ENCODE measurements at regions not wholly inside any gene's neighbourhood (a gene's known extent, or its start where the extent isn't known, plus 50 kb on each side); places are given as distances from the start of the nearest gene placed in this dataset.

- Histone ChIP-seq H3K27me3 (ENCODE audit: insufficient read depth in 3 of 3, low read length in 2 of 3) (no peaks in the 10 kb centered on the region), H3K9me3 (no peaks in the 10 kb centered on the region), H3K27ac (no peak overlapping the region), H3K36me3 (ENCODE audit: insufficient read depth in 1 of 2, low read depth in 1 of 2) (no peaks in the 10 kb centered on the region), H3K4me3 (no peak overlapping the region), H3K4me1 (no peaks in the 10 kb centered on the region)
- WGBS, 3 donors, result 69 to 74% (median 73%) methylated on average over 5 of the region's 5 CpGs
- ATAC-seq (no peak), DNase-seq (no peak)
- intact Hi-C loops (cut with DNase I), result no loop called here
- no peak for TF ChIP-seq CTCF (IDR thresholded peaks at IDR 0.05)
Observed at GRCh38 chr1:68801440-68801839, 304.6 kb upstream of the DEPDC1 start.

GRCh38 chr1:68805097-68805641, 308.3 kb upstream of the DEPDC1 start:
- H3K27me3 ChIP-seq (ENCODE audit: insufficient read depth in 3 of 3, low read length in 2 of 3), result no peaks in the 10 kb centered on the region
- H3K4me1 ChIP-seq, result no peaks in the 10 kb centered on the region
- no peak overlapping the region for H3K27ac ChIP-seq
- WGBS, 3 donors, result 78 to 86% (median 82%) methylated on average over 2 of the region's 2 CpGs
- H3K36me3 ChIP-seq (ENCODE audit: insufficient read depth in 1 of 2, low read depth in 1 of 2), result no peaks in the 10 kb centered on the region
- H3K4me3 ChIP-seq, result no peak overlapping the region
- DNase-seq (no peak), ATAC-seq (no peak)
- no peak for TF ChIP-seq CTCF (IDR thresholded peaks at IDR 0.05)
- intact Hi-C loops (cut with DNase I), result no loop called here
- no peaks in the 10 kb centered on the region for H3K9me3 ChIP-seq

GRCh38 chr1:68808351-68808750, 311.5 kb upstream of the DEPDC1 start:
- Histone ChIP-seq H3K4me1 (no peaks in the 10 kb centered on the region), H3K9me3 (no peaks in the 10 kb centered on the region), H3K27ac (no peak overlapping the region), H3K27me3 (ENCODE audit: insufficient read depth in 3 of 3, low read length in 2 of 3) (no peaks in the 10 kb centered on the region), H3K36me3 (ENCODE audit: insufficient read depth in 1 of 2, low read depth in 1 of 2) (no peaks in the 10 kb centered on the region), H3K4me3 (no peak overlapping the region)
- DNase-seq (no peak), ATAC-seq (no peak)
- 7 to 30% (median 16%) methylated on average over 1 of the region's 1 CpG for WGBS, 3 donors
- intact Hi-C loops (cut with DNase I), result no loop called here
- no peak for TF ChIP-seq CTCF (IDR thresholded peaks at IDR 0.05)

- intact Hi-C loops (cut with DNase I), result no loop called here
- no peaks in the 10 kb centered on the region for H3K9me3 ChIP-seq
- H3K36me3 ChIP-seq (ENCODE audit: insufficient read depth in 1 of 2, low read depth in 1 of 2), result no peaks in the 10 kb centered on the region
- no peak for TF ChIP-seq CTCF (IDR thresholded peaks at IDR 0.05)
- DNase-seq (no peak), ATAC-seq (no peak)
- WGBS, 3 donors, result 33 to 41% (median 40%) methylated on average over 5 of the region's 5 CpGs
- no peaks in the 10 kb centered on the region for H3K27me3 ChIP-seq (ENCODE audit: insufficient read depth in 3 of 3, low read length in 2 of 3)
- H3K4me3 ChIP-seq, result no peak overlapping the region
- H3K4me1 ChIP-seq, result no peaks in the 10 kb centered on the region
- H3K27ac ChIP-seq, result no peak overlapping the region
Observed at GRCh38 chr1:68811806-68812205, 314.9 kb upstream of the DEPDC1 start.

GRCh38 chr1:68812333-68812732, 315.5 kb upstream of the DEPDC1 start:
- WGBS, 3 donors, result 64 to 81% (median 72%) methylated on average over 1 of the region's 1 CpG
- TF ChIP-seq CTCF (IDR thresholded peaks at IDR 0.05), result no peak

More at GRCh38 chr1:68812333-68812732, 315.5 kb upstream of the DEPDC1 start:
- Histone ChIP-seq H3K27ac (no peak overlapping the region), H3K36me3 (ENCODE audit: insufficient read depth in 1 of 2, low read depth in 1 of 2) (no peaks in the 10 kb centered on the region), H3K27me3 (ENCODE audit: insufficient read depth in 3 of 3, low read length in 2 of 3) (no peaks in the 10 kb centered on the region), H3K4me3 (no peak overlapping the region), H3K4me1 (no peaks in the 10 kb centered on the region), H3K9me3 (no peaks in the 10 kb centered on the region)
- DNase-seq (no peak), ATAC-seq (no peak)
- intact Hi-C loops (cut with DNase I), result no loop called here

All from psoas muscle (tissue), 7 donors.